ENCODE measurements at regions not wholly inside any gene's neighbourhood (a gene's known extent, or its start where the extent isn't known, plus 50 kb on each side); places are given as distances from the start of the nearest gene placed in this dataset.

GRCh38 chr4:187464573-187464972 lies 531.0 kb upstream of the ZFP42 start:
- no peak for TF ChIP-seq CTCF (IDR thresholded peaks at IDR 0.05)
- Histone ChIP-seq H3K9me3 (no peaks in the 10 kb centered on the region), H3K4me3 (no peak overlapping the region), H3K36me3 (ENCODE audit: low read depth) (no peaks in the 10 kb centered on the region), H3K4me1 (ENCODE audit: low read depth) (no peaks in the 10 kb centered on the region)
- ATAC-seq (no peak), DNase-seq (no peak)
- intact Hi-C loops (cut with DNase I, micrococcal nuclease), result no loop called here

GRCh38 chr4:187467224-187467623 lies 528.3 kb upstream of the ZFP42 start:
- ATAC-seq (no peak), DNase-seq (no peak)
- Histone ChIP-seq H3K4me3 (no peak overlapping the region), H3K36me3 (ENCODE audit: low read depth) (no peaks in the 10 kb centered on the region), H3K4me1 (ENCODE audit: low read depth) (no peaks in the 10 kb centered on the region), H3K9me3 (no peaks in the 10 kb centered on the region)
- intact Hi-C loops (cut with DNase I, micrococcal nuclease), result no loop called here
- no peak for TF ChIP-seq CTCF (IDR thresholded peaks at IDR 0.05)

GRCh38 chr4:187469627-187470026 lies 525.9 kb upstream of the ZFP42 start:
- intact Hi-C loops (cut with DNase I, micrococcal nuclease), result no loop called here
- Histone ChIP-seq H3K9me3 (no peaks in the 10 kb centered on the region), H3K36me3 (ENCODE audit: low read depth) (no peaks in the 10 kb centered on the region), H3K4me1 (ENCODE audit: low read depth) (no peaks in the 10 kb centered on the region), H3K4me3 (no peak overlapping the region)
- ATAC-seq, result no peak
- TF ChIP-seq CTCF (IDR thresholded peaks at IDR 0.05), result no peak
- no peak for DNase-seq

- H3K9me3 ChIP-seq, result no peaks in the 10 kb centered on the region
- intact Hi-C loops (cut with DNase I, micrococcal nuclease), result no loop called here
- no peak for TF ChIP-seq CTCF (IDR thresholded peaks at IDR 0.05)
- H3K36me3 ChIP-seq (ENCODE audit: low read depth), result no peaks in the 10 kb centered on the region
- H3K4me3 ChIP-seq, result no peak overlapping the region
- no peak for ATAC-seq
- no peak for DNase-seq
- no peaks in the 10 kb centered on the region for H3K4me1 ChIP-seq (ENCODE audit: low read depth)
These were observed 525.5 kb upstream of the ZFP42 start for GRCh38 chr4:187470061-187470460.

GRCh38 chr4:187474238-187474637 lies 521.3 kb upstream of the ZFP42 start:
- DNase-seq, result no peak
- no peak for TF ChIP-seq CTCF (IDR thresholded peaks at IDR 0.05)
- no peak for ATAC-seq
- Histone ChIP-seq H3K9me3 (no peaks in the 10 kb centered on the region), H3K4me1 (ENCODE audit: low read depth) (no peaks in the 10 kb centered on the region), H3K36me3 (ENCODE audit: low read depth) (no peaks in the 10 kb centered on the region), H3K4me3 (no peak overlapping the region)
- intact Hi-C loops (cut with DNase I, micrococcal nuclease), result no loop called here

- no peak overlapping the region for H3K4me3 ChIP-seq
- no peak for TF ChIP-seq CTCF (IDR thresholded peaks at IDR 0.05)
- intact Hi-C loops (cut with DNase I, micrococcal nuclease), result no loop called here
- no peak for ATAC-seq
- DNase-seq, result no peak
- H3K9me3 ChIP-seq, result no peaks in the 10 kb centered on the region
- no peaks in the 10 kb centered on the region for H3K36me3 ChIP-seq (ENCODE audit: low read depth)
- H3K4me1 ChIP-seq (ENCODE audit: low read depth), result no peaks in the 10 kb centered on the region
These were observed 519.7 kb upstream of the ZFP42 start for GRCh38 chr4:187475901-187476300.
